ENCODE measurements at regions not wholly inside any gene's neighbourhood (a gene's known extent, or its start where the extent isn't known, plus 50 kb on each side); places are given as distances from the start of the nearest gene placed in this dataset.

DNA sequence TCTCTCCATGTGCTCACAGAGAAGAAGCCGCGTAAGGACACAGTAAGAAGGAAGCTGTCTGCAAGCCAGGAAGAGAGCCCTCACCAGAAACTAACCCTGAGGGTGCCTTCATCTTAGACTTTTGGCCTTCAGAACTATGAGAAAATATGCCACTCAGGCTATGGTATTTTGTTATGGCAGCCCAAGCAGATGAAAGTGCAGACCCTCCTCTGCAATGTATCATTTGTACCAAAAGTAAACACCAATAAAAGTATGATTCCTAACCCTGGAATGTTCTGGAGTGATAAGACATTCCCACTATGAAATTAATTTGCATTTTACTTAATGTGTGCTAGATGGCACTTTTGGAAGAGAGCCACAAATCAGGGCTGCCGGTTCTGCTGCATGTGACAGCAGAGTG is 594.3 kb downstream of the UTRN start:
- DNase-seq (ENCODE audit: low spot score): no peak
- TF ChIP-seq, protein P1, sequence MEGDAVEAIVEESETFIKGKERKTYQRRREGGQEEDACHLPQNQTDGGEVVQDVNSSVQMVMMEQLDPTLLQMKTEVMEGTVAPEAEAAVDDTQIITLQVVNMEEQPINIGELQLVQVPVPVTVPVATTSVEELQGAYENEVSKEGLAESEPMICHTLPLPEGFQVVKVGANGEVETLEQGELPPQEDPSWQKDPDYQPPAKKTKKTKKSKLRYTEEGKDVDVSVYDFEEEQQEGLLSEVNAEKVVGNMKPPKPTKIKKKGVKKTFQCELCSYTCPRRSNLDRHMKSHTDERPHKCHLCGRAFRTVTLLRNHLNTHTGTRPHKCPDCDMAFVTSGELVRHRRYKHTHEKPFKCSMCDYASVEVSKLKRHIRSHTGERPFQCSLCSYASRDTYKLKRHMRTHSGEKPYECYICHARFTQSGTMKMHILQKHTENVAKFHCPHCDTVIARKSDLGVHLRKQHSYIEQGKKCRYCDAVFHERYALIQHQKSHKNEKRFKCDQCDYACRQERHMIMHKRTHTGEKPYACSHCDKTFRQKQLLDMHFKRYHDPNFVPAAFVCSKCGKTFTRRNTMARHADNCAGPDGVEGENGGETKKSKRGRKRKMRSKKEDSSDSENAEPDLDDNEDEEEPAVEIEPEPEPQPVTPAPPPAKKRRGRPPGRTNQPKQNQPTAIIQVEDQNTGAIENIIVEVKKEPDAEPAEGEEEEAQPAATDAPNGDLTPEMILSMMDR (IDR thresholded peaks at IDR 0.05; ENCODE audit: extremely low read depth, missing control alignments): no peak

DNA sequence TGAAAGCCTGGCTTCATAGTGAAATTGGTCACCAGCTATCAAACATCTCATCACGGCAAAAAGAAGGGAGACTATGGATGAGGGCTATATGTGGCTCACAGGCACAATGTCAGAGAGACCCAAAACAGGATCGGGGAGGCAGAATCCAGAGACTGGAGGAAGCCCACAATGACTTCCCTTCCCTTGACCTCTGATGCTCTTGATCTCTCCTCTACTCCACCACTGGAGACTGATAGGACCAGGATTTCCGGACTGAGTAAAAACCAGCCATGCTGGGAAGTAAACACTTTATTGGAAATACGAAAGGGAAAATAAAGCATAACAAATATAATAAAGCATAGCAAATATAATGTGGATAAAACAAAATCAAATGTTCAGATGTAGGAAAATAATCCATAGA is 597.3 kb downstream of the UTRN start:
- TF ChIP-seq, protein P1 (IDR thresholded peaks at IDR 0.05; ENCODE audit: extremely low read depth, missing control alignments): no peak
- DNase-seq (ENCODE audit: low spot score): no peak

DNA sequence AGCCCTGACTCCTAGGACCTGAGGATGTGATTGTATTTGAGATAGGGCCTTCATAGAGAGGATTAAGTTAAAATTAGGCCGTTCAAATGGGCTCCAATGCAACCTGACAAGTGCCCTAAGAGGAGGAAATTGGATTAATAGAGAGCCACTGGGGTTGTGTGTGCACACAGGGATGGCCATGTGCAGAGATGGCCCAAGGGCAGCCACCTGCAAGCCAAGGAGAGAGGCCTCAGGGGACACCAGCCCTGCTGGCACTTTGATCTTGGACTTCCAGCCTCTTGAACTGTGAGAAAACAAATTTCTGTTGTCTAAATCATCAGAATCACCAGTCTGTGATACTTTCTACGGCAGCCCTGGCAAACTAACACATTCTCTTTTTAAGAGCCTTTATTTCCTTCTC is 598.8 kb downstream of the UTRN start:
- no peak for DNase-seq (ENCODE audit: low spot score)
- TF ChIP-seq, protein P1 (IDR thresholded peaks at IDR 0.05; ENCODE audit: extremely low read depth, missing control alignments): no peak

DNA sequence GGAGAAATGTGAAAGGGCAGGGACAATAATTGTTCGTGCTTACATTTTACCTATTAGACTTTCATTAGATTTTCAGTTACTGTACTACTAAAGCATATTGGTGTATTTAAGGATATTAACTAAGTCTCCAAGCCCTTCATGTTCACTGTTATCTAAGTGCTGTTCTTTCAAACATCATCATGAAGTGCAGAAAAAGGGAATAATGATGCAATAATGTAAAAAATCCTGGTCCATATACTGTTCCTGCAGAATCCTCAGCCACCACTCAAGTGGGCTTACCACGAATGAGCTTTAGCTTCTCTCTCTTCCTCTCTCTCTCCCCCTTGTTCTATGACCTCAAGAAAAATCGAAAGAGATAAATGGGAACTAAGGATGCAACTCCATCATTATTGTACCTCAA is 600.7 kb downstream of the UTRN start:
- TF ChIP-seq, protein P1 (IDR thresholded peaks at IDR 0.05; ENCODE audit: extremely low read depth, missing control alignments): no peak
- no peak for DNase-seq (ENCODE audit: low spot score)

DNA sequence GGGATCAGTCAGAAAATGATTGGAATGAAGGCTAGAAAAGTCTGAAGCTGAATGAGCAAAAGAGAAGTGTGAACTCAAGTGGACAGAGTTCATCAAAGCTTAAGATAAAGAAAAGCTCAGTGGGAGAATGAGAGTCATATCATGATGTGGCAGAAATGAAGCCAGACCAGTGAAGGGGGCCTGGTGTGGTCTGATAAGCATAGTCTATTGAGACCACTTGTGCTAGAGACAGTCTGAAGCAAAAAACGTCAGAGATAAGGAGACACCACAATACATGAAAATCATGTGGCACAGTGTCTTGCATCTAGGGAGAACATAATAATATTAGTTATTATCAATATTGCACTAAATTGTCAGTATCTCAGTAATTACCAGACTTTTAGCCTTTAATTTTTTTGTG is 601.5 kb downstream of the UTRN start:
- DNase-seq (ENCODE audit: low spot score): no peak
- TF ChIP-seq, protein P1 (IDR thresholded peaks at IDR 0.05; ENCODE audit: extremely low read depth, missing control alignments): no peak

DNA sequence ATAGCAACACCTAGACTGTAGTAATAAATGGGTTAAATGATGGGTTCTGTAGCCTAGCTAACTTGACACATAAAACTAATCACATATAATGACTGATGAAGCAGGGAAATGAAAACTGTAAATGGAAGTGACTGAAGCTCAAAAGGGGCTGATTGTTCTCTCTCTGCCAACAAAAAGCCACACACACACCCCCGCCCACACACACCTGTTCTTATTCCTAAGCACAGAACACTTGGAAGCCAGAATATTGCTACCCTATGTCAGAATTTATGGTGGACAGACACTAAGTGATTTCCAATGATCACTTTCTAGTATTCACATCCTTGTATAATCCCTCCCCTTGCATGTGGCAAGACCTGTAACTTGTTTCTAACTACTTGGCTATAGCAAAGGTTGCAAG is 603.5 kb downstream of the UTRN start:
- DNase-seq (ENCODE audit: low spot score): no peak
- TF ChIP-seq, protein P1 (IDR thresholded peaks at IDR 0.05; ENCODE audit: extremely low read depth, missing control alignments): no peak

DNA sequence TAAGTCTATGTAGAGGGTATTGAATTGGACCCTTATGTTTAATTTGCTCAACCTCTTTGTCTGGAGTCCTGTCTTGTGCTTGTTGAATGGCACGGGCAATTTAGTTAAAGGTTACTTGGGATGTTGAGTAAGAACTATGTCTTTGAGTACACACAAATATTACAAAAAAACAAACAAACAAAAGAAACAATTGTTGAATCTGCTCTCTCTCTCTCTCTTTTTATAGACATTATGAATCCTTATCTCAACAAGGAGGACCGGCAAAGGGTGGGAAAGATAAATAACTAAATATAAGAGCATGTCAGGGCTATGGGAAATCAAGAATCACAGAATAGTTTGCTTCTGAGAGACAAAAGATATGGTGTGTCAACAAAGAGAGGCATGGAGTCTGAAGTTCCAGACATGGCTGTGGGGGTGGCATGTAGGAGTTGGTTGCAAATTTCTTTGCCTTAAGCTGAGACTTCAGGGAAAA is 608.6 kb downstream of the UTRN start:
- TF ChIP-seq, protein P1 (IDR thresholded peaks at IDR 0.05; ENCODE audit: extremely low read depth, missing control alignments): no peak
- no peak for DNase-seq (ENCODE audit: low spot score)

Measured in GM20000 (cell line).